Activated CD8-positive, alpha-beta memory T cell treated with anti-CD3 and anti-CD28 coated beads, Interleukin-2, amount 50 U/mL, for 1 hour (primary cell): ENCODE measurements at regions not wholly inside any gene's neighbourhood (a gene's known extent, or its start where the extent isn't known, plus 50 kb on each side); places are given as distances from the start of the nearest gene placed in this dataset.
"Not testable (repeated sequence)": the region's sequence is repeated elsewhere in the genome, so short reads cannot be mapped to it uniquely, and the experiment has no call there.

ENCODE experiments used
- DNase-seq: peaks from one replicate; pipeline ENCODE4 v3.0.0-alpha.2; 2020; ENCODE audit errors: extremely low read depth

- DNase-seq, result no peak
Measured at GRCh38 chr6:27674882-27675281, 202.0 kb upstream of the ZNF184 start.

- no peak for DNase-seq
Measured at GRCh38 chr6:27672113-27672799, 199.4 kb upstream of the ZNF184 start.

- no peak for DNase-seq
Measured at GRCh38 chr6:27669624-27670301, 196.9 kb upstream of the ZNF184 start.

- no peak for DNase-seq
Measured at GRCh38 chr6:27669295-27669623, 196.4 kb upstream of the ZNF184 start.

- no peak for DNase-seq
Measured at GRCh38 chr6:27668442-27669294, 195.8 kb upstream of the ZNF184 start.

- no peak for DNase-seq
Measured at GRCh38 chr6:27667657-27668441, 194.9 kb upstream of the ZNF184 start.

- DNase-seq, result no peak
Measured at GRCh38 chr6:27667016-27667656, 194.2 kb upstream of the ZNF184 start.

- DNase-seq, result no peak
Measured at GRCh38 chr6:27662769-27663168, 189.9 kb upstream of the ZNF184 start.

GRCh38 chr6:27662212-27662611 is 189.3 kb upstream of the ZNF184 start:
- DNase-seq, result not testable (repeated sequence)

GRCh38 chr6:27653143-27653825 is 180.4 kb upstream of the ZNF184 start:
- not testable (repeated sequence) for DNase-seq

- no peak for DNase-seq
Measured at GRCh38 chr6:27651371-27651732, 178.4 kb upstream of the ZNF184 start.

- DNase-seq, result no peak
Measured at GRCh38 chr6:27650620-27651370, 177.9 kb upstream of the ZNF184 start.

GRCh38 chr6:27644528-27644927 is 171.6 kb upstream of the ZNF184 start:
- DNase-seq, result no peak

GRCh38 chr6:27642744-27643456 is 170.0 kb upstream of the ZNF184 start:
- no peak for DNase-seq

GRCh38 chr6:27635886-27636285 is 163.0 kb upstream of the ZNF184 start:
- DNase-seq, result not testable (repeated sequence)

GRCh38 chr6:27633221-27633688 is 160.3 kb upstream of the ZNF184 start:
- not testable (repeated sequence) for DNase-seq

- DNase-seq, result no peak
Measured at GRCh38 chr6:27631609-27631916, 158.7 kb upstream of the ZNF184 start.

GRCh38 chr6:27630727-27631608 is 158.1 kb upstream of the ZNF184 start:
- DNase-seq, result no peak
